H1 (cell line): ENCODE measurements at regions not wholly inside any gene's neighbourhood (a gene's known extent, or its start where the extent isn't known, plus 50 kb on each side); places are given as distances from the start of the nearest gene placed in this dataset.

Experiments used
- BACH1 ChIP-seq: IDR thresholded peaks from 2 replicates; pipeline ENCODE4 v1.6.1; 2012; ENCODE audit warnings: low read length, improper control_type of control experiment
- BRCA1 ChIP-seq: IDR thresholded peaks from 2 replicates; pipeline ENCODE4 v1.6.1; 2012; ENCODE audit warnings: low read depth, low read length, improper control_type of control experiment
- CREB1 ChIP-seq: IDR thresholded peaks from 2 replicates; pipeline ENCODE4 v1.6.1; 2012; ENCODE audit warnings: inconsistent platforms
- EP300 ChIP-seq, 2 experiments: IDR thresholded peaks; 1 replicate in 1 of 2; 2 replicates in 1 of 2; pipeline ENCODE4 v1.6.1; 2011 to 2012; ENCODE audit warnings: low read depth in 2 of 2, low read length in 2 of 2, mild to moderate bottlenecking in 2 of 2, borderline replicate concordance in 1 of 2, inconsistent platforms in 1 of 2, moderate library complexity in 1 of 2
- POLR2A ChIP-seq, 2 experiments: IDR thresholded peaks; 1 replicate in 1 of 2; 2 replicates in 1 of 2; pipeline ENCODE4 v1.6.1; 2011; ENCODE audit warnings: low read depth in 2 of 2, low read length in 2 of 2, mild to moderate bottlenecking in 2 of 2; ENCODE audit errors: control extremely low read depth in 1 of 2
- RAD21 ChIP-seq, 2 experiments: IDR thresholded peaks in 1 of 2; conservative IDR thresholded peaks in 1 of 2; 2 replicates each; pipeline ENCODE4 v1.6.1; 2011; ENCODE audit warnings: low read depth in 2 of 2, low read length in 2 of 2, improper control_type of control experiment in 1 of 2, inconsistent platforms in 1 of 2, mild to moderate bottlenecking in 1 of 2, moderate library complexity in 1 of 2
- ZNF274 ChIP-seq: IDR thresholded peaks from 2 replicates; pipeline ENCODE4 v1.7.0; 2012; ENCODE audit warnings: low read length, borderline replicate concordance; ENCODE audit errors: extremely low read depth
- TF ChIP-seq, protein P1 (sequence below), 3 experiments: IDR thresholded peaks; 1 replicate in 2 of 3; 2 replicates in 1 of 3; pipeline versions ENCODE4 v1.5.1 to v1.6.1; 2011; ENCODE audit warnings: low read length in 3 of 3, mild to moderate bottlenecking in 3 of 3, inconsistent platforms in 2 of 3, low read depth in 1 of 3, moderate library complexity in 1 of 3; ENCODE audit not compliant: insufficient read depth in 1 of 3; ENCODE audit errors: control extremely low read depth in 1 of 3

DNA sequence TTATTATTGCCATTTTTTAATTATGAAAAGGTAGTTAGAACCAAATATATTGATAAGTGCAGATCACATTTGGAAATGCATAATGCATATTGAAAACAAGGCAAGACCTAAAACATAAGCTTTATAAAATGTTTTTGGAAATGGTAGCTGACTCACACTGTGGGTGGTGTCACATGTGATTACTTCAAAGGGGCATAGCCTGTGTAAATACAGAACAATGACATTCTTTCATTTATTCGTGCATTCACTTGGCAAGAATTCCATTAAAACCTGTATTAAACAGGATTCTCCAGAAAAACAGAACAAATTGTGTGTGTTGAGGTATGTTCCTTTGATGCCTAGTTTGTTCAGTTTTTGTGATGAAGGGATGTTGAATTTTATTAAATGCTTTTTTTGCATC is 427.3 kb upstream of the ST6GAL2 start:
- TF ChIP-seq RAD21 (IDR thresholded peaks at IDR 0.05 in 1 of 2, conservative IDR thresholded peaks at IDR 0.05 in 1 of 2; ENCODE audit: low read depth in 2 of 2, low read length in 2 of 2) = no peak
- TF ChIP-seq BRCA1 = no peak
- no peak for TF ChIP-seq ZNF274
- TF ChIP-seq, protein P1, sequence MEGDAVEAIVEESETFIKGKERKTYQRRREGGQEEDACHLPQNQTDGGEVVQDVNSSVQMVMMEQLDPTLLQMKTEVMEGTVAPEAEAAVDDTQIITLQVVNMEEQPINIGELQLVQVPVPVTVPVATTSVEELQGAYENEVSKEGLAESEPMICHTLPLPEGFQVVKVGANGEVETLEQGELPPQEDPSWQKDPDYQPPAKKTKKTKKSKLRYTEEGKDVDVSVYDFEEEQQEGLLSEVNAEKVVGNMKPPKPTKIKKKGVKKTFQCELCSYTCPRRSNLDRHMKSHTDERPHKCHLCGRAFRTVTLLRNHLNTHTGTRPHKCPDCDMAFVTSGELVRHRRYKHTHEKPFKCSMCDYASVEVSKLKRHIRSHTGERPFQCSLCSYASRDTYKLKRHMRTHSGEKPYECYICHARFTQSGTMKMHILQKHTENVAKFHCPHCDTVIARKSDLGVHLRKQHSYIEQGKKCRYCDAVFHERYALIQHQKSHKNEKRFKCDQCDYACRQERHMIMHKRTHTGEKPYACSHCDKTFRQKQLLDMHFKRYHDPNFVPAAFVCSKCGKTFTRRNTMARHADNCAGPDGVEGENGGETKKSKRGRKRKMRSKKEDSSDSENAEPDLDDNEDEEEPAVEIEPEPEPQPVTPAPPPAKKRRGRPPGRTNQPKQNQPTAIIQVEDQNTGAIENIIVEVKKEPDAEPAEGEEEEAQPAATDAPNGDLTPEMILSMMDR (IDR thresholded peaks at IDR 0.05; ENCODE audit: control extremely low read depth in 1 of 3, insufficient read depth in 1 of 3, low read depth in 1 of 3, low read length in 3 of 3) = no peak
- no peak for TF ChIP-seq BACH1
- TF ChIP-seq CREB1 = no peak
- no peak for TF ChIP-seq POLR2A (IDR thresholded peaks at IDR 0.05; ENCODE audit: control extremely low read depth in 1 of 2, low read depth in 2 of 2, low read length in 2 of 2)
- no peak for TF ChIP-seq EP300 (IDR thresholded peaks at IDR 0.05; ENCODE audit: borderline replicate concordance in 1 of 2, low read depth in 2 of 2, low read length in 2 of 2)
